ENCODE measurements at regions not wholly inside any gene's neighbourhood (a gene's known extent, or its start where the extent isn't known, plus 50 kb on each side); places are given as distances from the start of the nearest gene placed in this dataset.
"Not testable (repeated sequence)": the region's sequence is repeated elsewhere in the genome, so short reads cannot be mapped to it uniquely, and the experiment has no call there.

- DNase-seq (ENCODE audit: low spot score): no peak
These were observed 209.0 kb downstream of the RHOU start for GRCh38 chr1:228944296-228944695.

GRCh38 chr1:228944935-228945371 is 209.7 kb downstream of the RHOU start:
- peak; percentile 36 for DNase-seq (ENCODE audit: low spot score)

DNA sequence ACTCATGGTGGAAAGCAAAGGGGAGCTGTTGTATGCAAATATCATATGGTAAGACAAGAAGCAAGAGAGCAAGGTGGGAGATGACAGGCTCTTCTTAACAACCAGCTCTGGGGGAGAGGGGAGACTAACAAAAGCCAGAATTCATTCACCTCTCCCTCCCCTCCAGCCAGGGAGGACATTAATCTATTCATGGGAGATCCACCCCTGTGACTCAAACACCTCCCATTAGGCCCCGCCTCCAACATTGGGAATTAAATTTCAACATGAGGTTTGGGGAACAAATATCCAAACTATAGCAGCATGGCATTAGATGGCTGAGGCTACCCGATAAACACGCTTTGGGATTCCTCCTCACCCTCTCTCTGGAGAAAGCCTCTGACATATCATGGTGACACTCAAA is 210.6 kb downstream of the RHOU start:
- DNase-seq (ENCODE audit: low spot score): no peak

GRCh38 chr1:228949617-228950016 is 214.3 kb downstream of the RHOU start:
- DNase-seq (ENCODE audit: low spot score): not testable (repeated sequence)

GRCh38 chr1:228953207-228953606 is 217.9 kb downstream of the RHOU start:
- DNase-seq (ENCODE audit: low spot score): no peak

GRCh38 chr1:228953808-228954207 is 218.5 kb downstream of the RHOU start:
- DNase-seq (ENCODE audit: low spot score): not testable (repeated sequence)

DNA sequence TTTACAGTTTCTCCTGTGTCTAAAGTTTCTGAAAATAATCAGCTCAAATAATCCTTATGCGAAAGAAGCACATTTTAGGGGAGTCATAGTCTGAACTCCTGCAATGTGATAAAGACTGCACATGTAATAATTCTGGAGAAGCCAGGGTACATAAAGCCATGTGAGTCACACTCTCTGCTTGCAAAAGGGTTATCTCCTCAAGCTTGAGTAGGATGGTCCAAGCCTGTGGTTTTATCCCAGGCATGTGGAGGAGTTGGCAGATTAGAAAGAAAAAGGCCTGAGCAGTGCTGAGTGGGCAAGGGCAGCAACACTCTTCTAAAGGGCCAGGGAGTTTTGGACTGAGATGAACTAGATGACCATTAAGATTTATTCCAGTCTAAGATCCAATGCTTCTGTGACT is 220.4 kb downstream of the RHOU start:
- DNase-seq (ENCODE audit: low spot score): no peak

DNA sequence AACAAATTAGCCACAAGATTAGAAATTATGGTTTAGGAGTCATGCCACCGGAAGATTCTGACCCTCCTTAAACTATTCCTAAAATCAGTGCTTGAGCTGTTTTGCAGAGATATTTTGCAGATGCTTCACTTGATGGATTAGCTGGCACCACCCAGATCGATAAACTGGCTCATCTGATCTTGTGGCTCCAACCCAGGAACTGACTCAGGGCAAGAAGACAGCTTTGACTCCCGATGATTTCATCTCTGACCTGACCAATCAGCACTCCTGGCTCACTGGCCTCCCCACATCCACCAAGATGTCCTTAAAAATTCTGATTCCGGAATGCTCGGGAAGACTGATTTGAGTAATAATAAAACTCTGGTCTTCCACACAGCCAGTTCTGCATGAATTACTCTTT is 221.6 kb downstream of the RHOU start:
- DNase-seq (ENCODE audit: low spot score): no peak

GRCh38 chr1:228957535-228957934 is 222.3 kb downstream of the RHOU start:
- no peak for DNase-seq (ENCODE audit: low spot score)

GRCh38 chr1:228958121-228958520 is 222.8 kb downstream of the RHOU start:
- no peak for DNase-seq (ENCODE audit: low spot score)

GRCh38 chr1:228958741-228959140 is 223.5 kb downstream of the RHOU start:
- no peak for DNase-seq (ENCODE audit: low spot score)

DNA sequence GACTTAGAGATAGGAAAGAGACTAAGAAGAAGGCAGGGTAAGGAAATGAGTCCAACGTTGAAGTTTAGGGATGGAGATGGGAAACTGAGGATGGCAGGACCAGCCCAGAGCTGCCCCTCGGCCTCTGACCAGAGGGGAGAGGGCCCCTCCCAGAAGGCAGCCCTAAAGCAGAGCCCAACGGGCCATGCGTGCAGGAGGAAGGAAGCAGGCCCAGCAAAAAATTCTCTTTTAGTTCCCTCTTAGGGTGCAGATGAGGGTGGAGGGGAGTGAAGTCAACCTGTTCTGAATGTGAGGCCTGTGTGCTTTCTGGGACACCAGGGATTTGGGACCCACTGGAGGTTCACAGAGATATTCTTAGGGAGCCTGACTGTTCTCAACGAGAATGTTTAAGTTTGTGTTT is 225.4 kb downstream of the RHOU start:
- DNase-seq (ENCODE audit: low spot score): no peak

DNA sequence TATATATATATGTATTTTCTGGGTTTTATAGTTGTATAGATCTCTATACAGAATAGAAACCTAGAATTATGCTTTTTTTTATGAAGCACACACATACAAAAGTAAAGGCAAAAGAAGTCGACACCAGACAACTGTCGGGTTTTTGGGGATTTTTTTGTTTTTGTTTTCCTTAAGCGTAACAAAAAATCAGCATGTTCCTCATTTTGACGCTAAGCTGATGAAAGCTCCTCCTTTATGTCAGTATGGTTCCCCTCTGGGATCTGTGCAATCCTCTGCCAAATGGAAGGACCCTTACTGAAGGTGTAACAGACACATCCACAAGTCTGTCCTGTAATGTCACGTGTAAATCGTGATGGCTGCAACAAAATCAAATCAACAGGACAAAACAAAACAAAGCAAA is 226.2 kb downstream of the RHOU start:
- no peak for DNase-seq (ENCODE audit: low spot score)

DNA sequence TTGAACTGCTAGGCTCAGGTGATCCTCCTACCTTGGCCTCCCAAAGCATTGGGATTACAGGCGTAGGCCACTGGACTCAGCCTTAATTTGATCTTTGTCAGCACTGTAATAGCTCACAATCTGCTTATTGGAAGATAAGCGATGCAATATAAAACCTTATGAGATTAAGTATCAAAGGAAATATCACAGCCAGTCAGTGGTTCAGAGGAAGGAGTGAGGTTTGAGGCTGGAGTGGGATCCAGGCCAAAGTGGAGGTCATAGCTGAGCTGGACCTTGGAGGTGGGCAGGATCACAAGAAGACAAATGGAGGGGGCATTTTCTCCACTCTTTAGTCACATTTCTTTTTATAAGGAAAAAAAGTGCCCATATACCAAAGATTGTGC is 228.5 kb downstream of the RHOU start:
- DNase-seq (ENCODE audit: low spot score): no peak

- no peak for DNase-seq (ENCODE audit: low spot score)
These were observed 229.2 kb downstream of the RHOU start for GRCh38 chr1:228964178-228965089.

GRCh38 chr1:228968891-228969606 is 233.8 kb downstream of the RHOU start:
- DNase-seq (ENCODE audit: low spot score): no peak

DNA sequence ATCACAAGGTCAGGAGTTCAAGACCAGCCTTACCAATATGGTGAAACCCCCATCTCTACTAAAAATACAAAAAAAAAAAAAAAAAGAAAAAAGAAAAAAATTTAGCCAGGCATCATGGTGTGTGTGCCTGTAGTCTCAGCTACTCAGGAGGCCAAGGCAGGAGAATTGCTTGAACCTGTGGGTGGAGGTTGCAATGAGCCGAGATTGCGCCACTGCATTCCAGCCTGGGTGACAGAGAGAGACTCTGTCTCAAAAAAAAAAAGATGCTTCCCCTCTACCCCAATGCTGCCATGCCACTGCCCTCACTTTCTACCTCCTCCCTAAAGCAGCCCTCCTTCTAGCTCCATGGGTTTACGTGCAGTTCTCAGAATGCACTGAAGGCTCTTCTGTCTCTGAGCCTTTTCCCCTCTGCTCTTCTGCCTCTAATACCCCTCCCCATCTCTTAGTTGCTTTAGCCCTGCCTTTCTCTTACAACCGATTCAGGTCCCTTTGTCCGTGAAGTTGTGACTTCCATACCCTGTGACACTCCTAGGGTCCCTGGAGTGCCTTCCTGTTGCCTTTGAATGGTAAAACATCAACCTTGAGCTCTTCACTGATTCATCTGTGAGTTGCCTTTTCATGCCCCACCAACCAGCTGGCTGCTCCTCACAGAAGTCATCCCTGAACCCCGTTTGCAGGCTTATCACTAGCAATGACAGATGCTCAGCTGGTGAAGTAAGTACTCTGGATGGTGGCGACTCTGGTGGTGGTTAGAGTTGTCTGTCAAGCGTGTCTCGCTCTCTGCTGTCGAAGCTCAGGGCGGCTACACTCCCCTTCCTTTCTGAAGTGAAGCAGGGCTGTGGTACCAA is 234.9 kb downstream of the RHOU start:
- no peak for DNase-seq (ENCODE audit: low spot score)

DNA sequence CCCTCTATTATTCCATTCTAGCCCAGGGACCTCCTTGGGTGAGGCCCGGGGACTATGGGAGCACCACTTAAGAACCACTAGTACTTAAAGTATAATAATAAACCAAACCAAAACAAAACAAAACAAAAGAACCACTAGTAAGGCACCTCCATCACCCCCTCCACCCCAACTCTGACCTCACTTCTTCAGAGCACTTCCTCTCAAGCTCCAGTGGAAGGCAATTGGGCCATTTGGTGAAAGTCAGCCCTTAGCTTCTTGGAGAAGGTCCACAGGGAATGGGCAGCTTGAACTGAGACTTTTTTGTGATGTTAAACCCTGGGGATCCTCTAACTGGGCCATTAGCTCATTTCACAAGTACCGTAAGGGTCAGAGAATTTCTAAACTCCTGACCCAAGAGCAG is 237.3 kb downstream of the RHOU start:
- no peak for DNase-seq (ENCODE audit: low spot score)

- DNase-seq (ENCODE audit: low spot score): no peak
These were observed 239.0 kb downstream of the RHOU start for GRCh38 chr1:228974273-228974672.

DNA sequence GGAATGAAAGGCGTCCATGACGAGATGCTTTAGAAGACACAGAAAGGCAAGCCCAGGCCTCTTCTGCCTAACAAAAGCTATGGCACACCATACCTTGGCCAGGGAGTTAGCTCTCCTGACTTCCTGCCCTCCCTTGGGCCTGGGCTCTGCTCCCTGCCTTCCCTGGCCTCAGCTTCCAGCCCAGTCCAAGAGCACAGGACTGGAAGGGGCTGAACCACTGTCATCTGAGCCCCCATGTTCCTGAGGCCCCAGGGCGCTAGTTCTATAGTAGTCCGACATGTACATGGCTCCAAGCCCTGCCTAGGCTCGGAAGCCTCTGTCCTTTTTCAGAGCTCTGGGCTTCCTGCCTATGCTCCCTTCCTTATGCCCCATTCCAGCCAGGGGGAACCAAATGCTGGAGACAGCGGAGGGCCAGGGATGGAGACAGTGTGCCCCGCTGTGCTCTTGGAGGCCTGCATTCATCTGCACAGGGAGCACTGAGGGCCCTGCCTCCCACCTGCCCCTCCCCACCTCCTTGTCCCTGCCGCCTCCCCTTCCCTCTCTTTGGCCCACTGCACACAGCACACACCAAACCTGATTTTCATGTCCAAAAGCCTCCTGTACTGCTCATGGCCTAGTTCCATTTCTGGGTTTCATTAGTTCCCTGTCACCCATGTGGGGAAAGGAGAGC is 240.1 kb downstream of the RHOU start:
- DNase-seq (ENCODE audit: low spot score): no peak

GRCh38 chr1:228976316-228976715 is 241.0 kb downstream of the RHOU start:
- no peak for DNase-seq (ENCODE audit: low spot score)

- no peak for DNase-seq (ENCODE audit: low spot score)
These were observed 242.0 kb downstream of the RHOU start for GRCh38 chr1:228977307-228977706.

Data from kidney capillary endothelial cell (primary cell).